GM13976 (cell line): ENCODE measurements at regions not wholly inside any gene's neighbourhood (a gene's known extent, or its start where the extent isn't known, plus 50 kb on each side); places are given as distances from the start of the nearest gene placed in this dataset.
"Not testable (repeated sequence)": the region's sequence is repeated elsewhere in the genome, so short reads cannot be mapped to it uniquely, and the experiment has no call there.

Source experiments
- DNase-seq: peaks from one replicate; pipeline ENCODE4 v3.0.0; 2012; ENCODE audit warnings: low spot score
- in situ Hi-C: fragments of 300-500 bp; cut with MboI; formaldehyde crosslinking; loops from one replicate; pipeline ENCODE4 v1.12.0; 2022; ENCODE audit warnings: low sequenced_read_pairs, mixed read lengths, inconsistent platforms; ENCODE audit not compliant: unreplicated experiment
- TF ChIP-seq, protein P1 (sequence below): IDR thresholded peaks from 2 replicates; pipeline ENCODE4 v1.5.1; 2012; ENCODE audit warnings: borderline replicate concordance, mild to moderate bottlenecking; ENCODE audit not compliant: insufficient read depth; ENCODE audit errors: extremely low read depth, missing control alignments, control extremely low read depth

DNA sequence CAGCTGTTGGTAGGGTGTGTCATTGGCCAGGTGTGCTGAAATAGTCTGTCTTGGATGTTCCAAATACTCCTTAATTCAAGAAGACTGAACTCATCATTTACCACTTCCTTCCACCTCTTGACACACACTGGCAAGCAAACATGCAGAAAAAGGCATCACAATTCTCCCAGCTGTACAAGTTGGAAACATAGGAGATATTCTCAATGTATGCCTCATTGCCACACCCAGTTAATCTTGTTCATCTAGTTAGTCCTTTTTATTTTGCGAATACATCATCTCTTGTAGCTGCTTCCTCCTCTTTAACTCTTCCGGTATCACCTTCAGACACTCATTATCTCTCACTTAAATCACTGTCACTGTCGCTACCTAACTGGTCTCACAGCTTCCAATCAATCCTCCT lies 75.1 kb upstream of the GOT2 start:
- in situ Hi-C loops = no loop called here
- TF ChIP-seq, protein P1, sequence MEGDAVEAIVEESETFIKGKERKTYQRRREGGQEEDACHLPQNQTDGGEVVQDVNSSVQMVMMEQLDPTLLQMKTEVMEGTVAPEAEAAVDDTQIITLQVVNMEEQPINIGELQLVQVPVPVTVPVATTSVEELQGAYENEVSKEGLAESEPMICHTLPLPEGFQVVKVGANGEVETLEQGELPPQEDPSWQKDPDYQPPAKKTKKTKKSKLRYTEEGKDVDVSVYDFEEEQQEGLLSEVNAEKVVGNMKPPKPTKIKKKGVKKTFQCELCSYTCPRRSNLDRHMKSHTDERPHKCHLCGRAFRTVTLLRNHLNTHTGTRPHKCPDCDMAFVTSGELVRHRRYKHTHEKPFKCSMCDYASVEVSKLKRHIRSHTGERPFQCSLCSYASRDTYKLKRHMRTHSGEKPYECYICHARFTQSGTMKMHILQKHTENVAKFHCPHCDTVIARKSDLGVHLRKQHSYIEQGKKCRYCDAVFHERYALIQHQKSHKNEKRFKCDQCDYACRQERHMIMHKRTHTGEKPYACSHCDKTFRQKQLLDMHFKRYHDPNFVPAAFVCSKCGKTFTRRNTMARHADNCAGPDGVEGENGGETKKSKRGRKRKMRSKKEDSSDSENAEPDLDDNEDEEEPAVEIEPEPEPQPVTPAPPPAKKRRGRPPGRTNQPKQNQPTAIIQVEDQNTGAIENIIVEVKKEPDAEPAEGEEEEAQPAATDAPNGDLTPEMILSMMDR = no peak
- DNase-seq = no peak

DNA sequence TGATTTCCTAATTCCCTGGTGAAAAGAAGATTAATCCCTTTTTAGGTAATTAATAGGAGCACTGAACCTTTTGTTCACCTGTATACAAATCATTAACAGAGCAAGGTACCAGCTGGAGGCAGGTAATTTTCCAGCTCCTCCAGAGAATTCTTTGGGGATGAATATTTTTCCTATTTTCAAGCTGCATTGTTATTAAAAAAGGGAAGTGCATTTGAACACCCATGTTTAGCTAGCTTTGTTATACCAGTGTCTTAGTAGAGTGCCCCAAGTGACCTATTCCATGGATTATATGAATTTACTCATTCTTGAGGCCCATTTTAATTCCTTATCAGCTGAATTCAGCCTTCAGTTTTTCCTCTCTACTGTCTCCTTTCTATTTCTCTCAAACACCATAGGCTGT lies 73.2 kb upstream of the GOT2 start:
- TF ChIP-seq, protein P1 = no peak
- no peak for DNase-seq
- in situ Hi-C loops = no loop called here

DNA sequence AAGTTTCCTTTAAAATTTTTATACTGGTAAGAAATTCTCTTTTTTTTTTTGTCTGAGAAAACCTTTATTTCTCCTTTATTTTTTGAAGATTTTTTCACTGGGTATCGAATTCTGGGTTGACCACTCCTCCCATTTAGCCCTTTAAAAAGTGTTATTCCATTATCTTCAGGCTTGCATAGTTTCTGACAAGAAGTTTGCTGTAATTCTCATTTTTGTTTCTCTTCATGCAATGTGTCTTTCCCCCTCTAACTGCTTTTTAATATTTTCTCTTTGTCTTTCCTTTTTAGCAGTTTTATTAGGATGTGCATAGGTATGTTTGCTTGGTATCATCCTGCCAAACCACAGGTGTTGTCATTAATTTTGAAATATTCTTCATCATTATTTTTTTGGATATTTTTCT lies 67.7 kb upstream of the GOT2 start:
- in situ Hi-C loops = no loop called here
- TF ChIP-seq, protein P1 = no peak
- no peak for DNase-seq

DNA sequence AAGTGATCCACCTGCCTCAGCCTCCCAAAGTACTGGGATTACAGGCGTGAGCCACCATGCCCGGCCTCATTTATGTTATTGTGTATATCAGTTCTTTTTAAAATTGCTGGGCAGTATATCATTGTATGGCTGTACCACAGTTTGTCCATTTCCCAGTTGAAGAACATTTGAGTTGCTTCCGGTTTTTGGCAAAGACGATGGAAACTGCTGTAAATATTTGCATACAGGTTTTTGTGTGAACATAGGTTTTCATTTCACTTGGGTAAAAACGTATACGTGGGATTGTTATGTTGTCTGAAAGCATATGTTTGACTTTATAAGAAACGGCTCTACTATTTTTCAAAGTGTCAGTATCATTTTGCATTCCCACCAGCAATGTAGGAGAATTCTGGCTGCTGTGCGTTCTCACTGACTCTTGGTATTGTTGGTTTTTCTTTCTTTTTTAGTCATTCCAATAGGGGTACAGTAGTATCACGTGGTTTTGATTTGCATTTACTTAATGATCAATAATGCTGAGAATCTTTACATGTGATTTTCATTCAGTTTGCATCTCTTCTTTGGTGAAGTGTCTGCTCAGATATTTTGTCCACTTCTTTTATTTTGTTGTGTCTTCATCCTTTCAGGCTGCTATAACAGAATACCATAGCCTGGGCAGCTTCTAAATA lies 63.2 kb upstream of the GOT2 start:
- no peak for DNase-seq
- TF ChIP-seq, protein P1 = no peak
- in situ Hi-C loops = no loop called here

DNA sequence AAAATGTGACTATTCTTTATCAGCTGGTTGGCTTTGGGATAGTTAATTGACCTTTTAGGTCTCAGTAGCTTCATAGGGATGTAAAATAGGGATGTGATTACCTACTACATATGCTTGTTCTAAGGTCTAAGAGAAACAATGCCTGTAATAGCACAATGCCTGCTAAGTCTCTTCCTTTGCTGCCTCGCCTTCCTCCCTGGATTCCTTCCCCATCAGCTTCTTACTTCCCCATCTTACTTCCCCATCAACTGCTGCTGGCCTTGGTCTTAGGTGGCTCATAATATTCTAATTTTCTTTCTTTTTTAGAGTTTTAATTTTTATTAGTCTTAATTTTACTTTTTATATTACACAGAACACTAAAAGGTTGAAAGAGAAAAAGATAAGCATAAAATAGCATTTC lies 59.2 kb upstream of the GOT2 start:
- TF ChIP-seq, protein P1 = no peak
- no peak for DNase-seq
- in situ Hi-C loops = no loop called here

DNA sequence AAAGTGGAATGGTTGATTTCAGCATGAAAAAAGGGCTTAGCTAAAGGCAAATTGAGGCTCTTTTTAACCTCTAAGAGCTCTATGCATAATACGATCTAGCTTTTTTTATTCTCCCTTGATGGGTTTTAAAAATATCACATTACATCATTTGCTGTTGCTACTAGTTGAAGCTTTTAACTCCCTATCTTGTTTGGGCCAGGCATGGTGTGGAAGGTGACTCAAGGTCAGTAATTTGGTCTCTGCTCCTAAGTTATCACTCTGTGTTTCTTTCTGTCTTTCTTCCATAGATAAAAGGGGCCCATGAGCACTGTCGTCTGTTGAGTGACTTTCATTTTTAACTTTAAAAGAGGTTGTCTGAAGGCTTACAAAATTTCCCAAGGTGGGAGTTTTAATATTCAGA lies 58.1 kb upstream of the GOT2 start:
- in situ Hi-C loops = no loop called here
- no peak for DNase-seq
- TF ChIP-seq, protein P1 = no peak

DNA sequence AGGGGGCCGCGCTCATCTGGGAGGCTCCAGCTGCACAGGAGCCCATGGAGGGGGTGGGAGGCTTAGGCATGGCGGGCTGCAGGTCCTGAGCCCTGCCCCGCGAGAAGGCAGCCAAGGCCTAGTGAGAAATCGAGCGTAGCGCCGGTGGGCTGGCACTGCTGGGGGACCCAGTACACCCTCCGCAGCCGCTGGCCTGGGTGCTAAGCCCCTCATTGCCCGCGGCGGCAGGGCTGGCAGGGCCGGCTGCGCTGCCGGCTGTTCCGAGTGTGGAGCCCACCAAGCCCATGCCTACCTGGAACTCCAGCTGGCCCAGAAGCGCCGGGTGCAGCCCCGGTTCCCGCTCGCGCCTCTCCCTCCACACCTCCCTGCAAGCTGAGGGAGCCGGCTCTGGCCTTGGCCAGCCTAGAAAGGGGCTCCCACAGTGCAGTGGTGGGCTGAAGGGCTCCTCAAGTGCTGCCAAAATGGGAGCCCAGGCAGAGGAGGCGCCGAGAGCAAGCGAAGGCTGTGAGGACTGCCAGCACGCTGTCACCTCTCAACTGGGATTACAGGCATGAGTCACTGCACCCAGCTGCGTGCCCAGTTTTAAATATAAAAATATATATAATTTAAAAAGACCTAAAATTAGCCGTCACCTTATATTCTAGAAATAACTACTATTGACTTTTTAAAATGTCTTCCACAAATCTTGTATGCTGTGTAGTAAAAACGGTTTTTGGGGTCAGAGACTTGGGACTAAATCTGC lies 56.9 kb upstream of the GOT2 start:
- DNase-seq, in situ Hi-C loops: not testable (repeated sequence)
